Neural progenitor cell (in vitro differentiated cells): ENCODE measurements at regions not wholly inside any gene's neighbourhood (a gene's known extent, or its start where the extent isn't known, plus 50 kb on each side); places are given as distances from the start of the nearest gene placed in this dataset.

Experiments used
- DNase-seq: peaks from one replicate; pipeline ENCODE4 v3.0.0-alpha.2; 2016; ENCODE audit warnings: low spot score
- H2AFZ ChIP-seq: fragments of 200-600 bp; sonication (generic); replicated peaks from 2 replicates; pipeline ENCODE4 v1.6.1; 2016; ENCODE audit warnings: antibody characterized with exemption
- H3F3A ChIP-seq: fragments of 200-600 bp; sonication (generic); 2 replicates; pipeline ENCODE4 v1.6.1; 2016; ENCODE audit warnings: antibody characterized with exemption, low read depth
- H3K27ac ChIP-seq: fragments of 200-600 bp; sonication (generic); 2 replicates; pipeline ENCODE4 v1.5.1; 2016; ENCODE audit warnings: mild to moderate bottlenecking
- H3K27me3 ChIP-seq: fragments of 200-600 bp; sonication (generic); 2 replicates; pipeline ENCODE4 v1.6.1; 2016; ENCODE audit warnings: mild to moderate bottlenecking, moderate library complexity
- H3K36me3 ChIP-seq: fragments of 200-600 bp; sonication (generic); 2 replicates; pipeline ENCODE4 v1.5.1; 2016
- H3K4me1 ChIP-seq: fragments of 200-600 bp; sonication (generic); 2 replicates; pipeline ENCODE4 v1.6.1; 2016; ENCODE audit warnings: mixed run types
- H3K4me2 ChIP-seq: fragments of 200-600 bp; sonication (generic); 2 replicates; pipeline ENCODE4 v1.6.1; 2016
- H3K4me3 ChIP-seq: fragments of 200-600 bp; sonication (generic); 2 replicates; pipeline ENCODE4 v1.5.1; 2016
- H3K79me2 ChIP-seq: fragments of 200-600 bp; sonication (generic); 2 replicates; pipeline ENCODE4 v1.6.1; 2016; ENCODE audit warnings: low read depth
- H3K9ac ChIP-seq: fragments of 200-600 bp; sonication (generic); 2 replicates; pipeline ENCODE4 v1.6.1; 2016
- H3K9me3 ChIP-seq: fragments of 200-600 bp; sonication (generic); 2 replicates; pipeline ENCODE4 v1.5.1; 2016; ENCODE audit warnings: low read depth
- H4K20me1 ChIP-seq: fragments of 200-600 bp; sonication (generic); 2 replicates; pipeline ENCODE4 v1.6.1; 2016; ENCODE audit warnings: low read depth
- H3K27ac Mint-ChIP-seq: 3 replicates; pipeline ENCODE4 v1.8.0; 2021; ENCODE audit warnings: mixed read lengths
- H3K27me3 Mint-ChIP-seq: 2 replicates; pipeline ENCODE4 v1.8.0; 2022; ENCODE audit warnings: low read depth, mild to moderate bottlenecking, inconsistent platforms, moderate library complexity, mixed read lengths; ENCODE audit not compliant: insufficient read depth
- H3K36me3 Mint-ChIP-seq: 3 replicates; pipeline ENCODE4 v1.8.0; 2021; ENCODE audit warnings: mixed read lengths
- H3K4me1 Mint-ChIP-seq: 3 replicates; pipeline ENCODE4 v1.8.0; 2021; ENCODE audit warnings: mixed read lengths
- H3K4me3 Mint-ChIP-seq: 3 replicates; pipeline ENCODE4 v1.8.0; 2021; ENCODE audit warnings: mild to moderate bottlenecking, moderate library complexity, mixed read lengths
- H3K9me3 Mint-ChIP-seq: 3 replicates; pipeline ENCODE4 v1.8.0; 2020; ENCODE audit warnings: mixed read lengths
- EZH2 ChIP-seq: fragments of 200-600 bp; sonication (generic); IDR thresholded peaks from 2 replicates; pipeline ENCODE4 v1.6.1; 2017; ENCODE audit warnings: antibody characterized with exemption, mild to moderate bottlenecking, moderate library complexity
- EZH2phosphoT487 ChIP-seq: fragments of 200-600 bp; sonication (generic); IDR thresholded peaks from 2 replicates; pipeline ENCODE4 v1.6.1; 2017; ENCODE audit warnings: antibody characterized with exemption
- TF ChIP-seq, protein P1 (sequence below): fragments of 200-600 bp; sonication (generic); IDR thresholded peaks from 2 replicates; pipeline ENCODE4 v1.5.1; 2017; ENCODE audit warnings: antibody characterized with exemption, mild to moderate bottlenecking

DNA sequence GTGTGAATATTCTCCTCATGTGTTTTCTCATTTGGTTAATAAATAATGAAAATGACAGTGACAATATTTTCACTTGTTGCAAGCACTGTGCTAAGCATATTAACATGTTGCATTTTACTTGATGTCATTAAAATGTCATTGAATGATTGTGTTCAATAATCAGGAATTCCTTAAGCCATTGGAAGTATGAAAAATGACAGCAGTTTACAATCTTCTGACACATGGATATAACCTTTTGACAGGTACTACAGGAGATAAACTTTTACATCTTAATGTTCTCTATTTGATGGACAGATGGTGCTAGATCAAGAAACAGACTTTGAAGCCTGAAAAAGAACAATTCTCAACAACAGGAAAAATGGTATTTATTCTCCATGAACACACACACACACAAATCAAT is 1138.3 kb downstream of the ROBO2 start:
- Mint-ChIP-seq H3K27me3 (no peaks in the 10 kb centered on the region), H3K4me1 (peaks cover 21% of the 10 kb centered on the region), H3K27ac (no peak overlapping the region), H3K9me3 (no peaks in the 10 kb centered on the region), H3K4me3 (no peak overlapping the region), H3K36me3 (no peaks in the 10 kb centered on the region)
- Histone ChIP-seq H3K4me1 (peaks cover 22% of the 10 kb centered on the region), H3K9me3 (no peaks in the 10 kb centered on the region), H3K27ac (no peak overlapping the region), H3K9ac (no peak overlapping the region), H3K79me2 (no peaks in the 10 kb centered on the region), H3K36me3 (no peaks in the 10 kb centered on the region), H3K4me3 (no peak overlapping the region), H4K20me1 (no peaks in the 10 kb centered on the region), H3K4me2 (no peak overlapping the region), H3K27me3 (no peaks in the 10 kb centered on the region), H2AFZ (peak overlapping the region; percentile 23), H3F3A (no peaks in the 10 kb centered on the region)
- TF ChIP-seq, protein P1, sequence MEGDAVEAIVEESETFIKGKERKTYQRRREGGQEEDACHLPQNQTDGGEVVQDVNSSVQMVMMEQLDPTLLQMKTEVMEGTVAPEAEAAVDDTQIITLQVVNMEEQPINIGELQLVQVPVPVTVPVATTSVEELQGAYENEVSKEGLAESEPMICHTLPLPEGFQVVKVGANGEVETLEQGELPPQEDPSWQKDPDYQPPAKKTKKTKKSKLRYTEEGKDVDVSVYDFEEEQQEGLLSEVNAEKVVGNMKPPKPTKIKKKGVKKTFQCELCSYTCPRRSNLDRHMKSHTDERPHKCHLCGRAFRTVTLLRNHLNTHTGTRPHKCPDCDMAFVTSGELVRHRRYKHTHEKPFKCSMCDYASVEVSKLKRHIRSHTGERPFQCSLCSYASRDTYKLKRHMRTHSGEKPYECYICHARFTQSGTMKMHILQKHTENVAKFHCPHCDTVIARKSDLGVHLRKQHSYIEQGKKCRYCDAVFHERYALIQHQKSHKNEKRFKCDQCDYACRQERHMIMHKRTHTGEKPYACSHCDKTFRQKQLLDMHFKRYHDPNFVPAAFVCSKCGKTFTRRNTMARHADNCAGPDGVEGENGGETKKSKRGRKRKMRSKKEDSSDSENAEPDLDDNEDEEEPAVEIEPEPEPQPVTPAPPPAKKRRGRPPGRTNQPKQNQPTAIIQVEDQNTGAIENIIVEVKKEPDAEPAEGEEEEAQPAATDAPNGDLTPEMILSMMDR, result no peak
- DNase-seq, result no peak

DNA sequence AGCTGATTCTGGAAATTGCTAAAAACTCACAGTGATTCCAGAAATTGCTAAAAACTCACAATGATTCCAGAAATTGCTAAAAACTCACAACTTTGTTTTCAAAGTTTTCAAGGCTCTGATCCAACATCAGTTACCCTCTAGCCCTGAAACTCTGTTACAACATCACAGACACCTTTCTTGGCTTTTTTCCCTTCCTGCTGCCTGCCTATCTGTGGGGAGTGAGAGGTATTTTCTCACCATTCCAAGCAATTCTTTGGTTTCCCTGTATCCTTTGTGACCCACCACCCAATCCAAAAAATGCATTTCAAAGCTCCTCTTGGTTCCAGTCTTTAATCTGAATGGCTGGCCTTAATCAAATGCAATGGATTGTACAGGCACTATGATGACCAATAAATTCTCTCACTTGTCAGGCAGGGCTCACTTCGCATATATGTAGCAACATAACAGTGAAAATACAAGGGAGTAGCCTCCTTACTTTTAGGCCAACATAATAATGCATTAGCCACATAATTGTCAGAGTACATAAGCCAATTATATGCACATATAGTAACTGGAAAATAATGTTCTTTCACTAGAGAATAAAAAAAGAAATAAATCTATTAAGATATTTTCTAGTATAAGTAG is 1139.0 kb downstream of the ROBO2 start:
- H3K27ac Mint-ChIP-seq, result no peak overlapping the region
- H3K9me3 ChIP-seq, result no peaks in the 10 kb centered on the region
- no peak for DNase-seq
- no peak overlapping the region for H3K4me2 ChIP-seq
- no peaks in the 10 kb centered on the region for H4K20me1 ChIP-seq
- H3K27me3 Mint-ChIP-seq, result no peaks in the 10 kb centered on the region
- H3K36me3 Mint-ChIP-seq, result no peaks in the 10 kb centered on the region
- no peak overlapping the region for H3K4me3 ChIP-seq
- H3K9ac ChIP-seq, result no peak overlapping the region
- H3K4me1 Mint-ChIP-seq, result peaks cover 25% of the 10 kb centered on the region
- peak overlapping the region; percentile 23 for H2AFZ ChIP-seq
- H3K27me3 ChIP-seq, result no peaks in the 10 kb centered on the region
- TF ChIP-seq EZH2phosphoT487, result no peak
- TF ChIP-seq, protein P1, result no peak
- no peak for TF ChIP-seq EZH2
- H3K36me3 ChIP-seq, result no peaks in the 10 kb centered on the region
- peaks cover 29% of the 10 kb centered on the region for H3K4me1 ChIP-seq
- no peaks in the 10 kb centered on the region for H3K79me2 ChIP-seq
- no peaks in the 10 kb centered on the region for H3F3A ChIP-seq
- H3K27ac ChIP-seq, result no peak overlapping the region
- no peak overlapping the region for H3K4me3 Mint-ChIP-seq
- no peaks in the 10 kb centered on the region for H3K9me3 Mint-ChIP-seq

DNA sequence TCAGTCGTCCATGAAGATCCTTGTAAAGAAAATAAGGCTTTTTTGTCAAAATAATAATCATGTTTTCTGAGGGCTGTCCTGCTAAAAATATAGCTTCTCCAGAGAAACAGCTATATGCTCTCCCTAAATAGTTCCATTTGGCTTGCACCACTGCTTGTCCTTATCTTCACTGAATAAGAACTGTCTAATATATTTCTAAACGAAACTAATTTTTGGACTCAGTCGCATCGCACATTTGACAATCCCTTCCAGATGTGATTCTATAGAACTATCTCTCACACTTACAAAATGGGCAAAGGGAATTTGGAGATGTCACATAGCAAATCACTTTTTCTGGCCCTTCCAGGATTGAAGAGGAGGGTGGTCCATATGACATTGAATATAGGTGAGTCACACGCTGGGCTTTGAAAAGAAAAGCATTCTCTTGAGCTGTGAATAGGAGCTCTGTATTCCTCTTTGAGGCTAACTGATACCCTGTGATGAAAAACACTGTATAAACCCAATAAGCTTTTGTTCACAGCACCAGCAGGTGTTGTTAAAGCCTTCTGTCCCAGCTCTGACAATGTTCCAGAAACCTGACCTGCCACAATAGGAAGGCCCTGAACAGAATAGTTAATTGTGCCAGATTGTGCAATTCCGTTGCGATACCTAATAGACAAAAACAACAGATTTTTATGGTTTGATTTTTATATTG is 1144.2 kb downstream of the ROBO2 start:
- no peak overlapping the region for H2AFZ ChIP-seq
- Mint-ChIP-seq H3K9me3 (no peaks in the 10 kb centered on the region), H3K4me1 (peaks cover 31% of the 10 kb centered on the region), H3K27me3 (no peaks in the 10 kb centered on the region), H3K36me3 (no peaks in the 10 kb centered on the region), H3K27ac (peak overlapping the region; percentile 32), H3K4me3 (no peak overlapping the region)
- no peaks in the 10 kb centered on the region for H3K79me2 ChIP-seq
- TF ChIP-seq EZH2 (no peak), EZH2phosphoT487 (no peak)
- TF ChIP-seq, protein P1, result no peak
- no peaks in the 10 kb centered on the region for H4K20me1 ChIP-seq
- H3K4me1 ChIP-seq, result peaks cover 32% of the 10 kb centered on the region
- no peak overlapping the region for H3K4me3 ChIP-seq
- H3K27me3 ChIP-seq, result no peaks in the 10 kb centered on the region
- H3K9me3 ChIP-seq, result no peaks in the 10 kb centered on the region
- H3K4me2 ChIP-seq, result peak overlapping the region; percentile 15
- peak; percentile 50 for DNase-seq
- H3F3A ChIP-seq, result peaks cover 2% of the 10 kb centered on the region
- no peaks in the 10 kb centered on the region for H3K36me3 ChIP-seq
- H3K9ac ChIP-seq, result no peak overlapping the region
- no peak overlapping the region for H3K27ac ChIP-seq
